Effector memory CD4-positive, alpha-beta T cell (primary cell): ENCODE measurements at regions not wholly inside any gene's neighbourhood (a gene's known extent, or its start where the extent isn't known, plus 50 kb on each side); places are given as distances from the start of the nearest gene placed in this dataset.
"Not testable (repeated sequence)": the region's sequence is repeated elsewhere in the genome, so short reads cannot be mapped to it uniquely, and the experiment has no call there.

Experiments
- DNase-seq, 3 donors: peaks; one replicate each; pipeline ENCODE4 v3.0.0-alpha.2; 2020
- H3K27ac ChIP-seq: 2 replicates; pipeline ENCODE4 v1.7.0; 2013; ENCODE audit warnings: mild to moderate bottlenecking, low read length, moderate library complexity; ENCODE audit not compliant: insufficient read depth, poor library complexity, severe bottlenecking
- H3K27me3 ChIP-seq: replicated peaks from 2 replicates; pipeline ENCODE4 v1.7.0; 2013; ENCODE audit warnings: mild to moderate bottlenecking, low read length; ENCODE audit not compliant: insufficient read depth, control insufficient read depth, poor library complexity, severe bottlenecking
- H3K36me3 ChIP-seq: 2 replicates; pipeline ENCODE4 v1.7.0; 2013; ENCODE audit warnings: mild to moderate bottlenecking, low read length, moderate library complexity; ENCODE audit not compliant: control insufficient read depth, insufficient read depth
- H3K4me1 ChIP-seq: 2 replicates; pipeline ENCODE4 v1.7.0; 2013; ENCODE audit warnings: low read length, mild to moderate bottlenecking; ENCODE audit not compliant: control insufficient read depth, insufficient read depth, poor library complexity, severe bottlenecking
- H3K4me3 ChIP-seq: 2 replicates; pipeline ENCODE4 v1.7.0; 2013; ENCODE audit warnings: low read length, low read depth, mild to moderate bottlenecking; ENCODE audit not compliant: insufficient read depth, poor library complexity, severe bottlenecking
- H3K9me3 ChIP-seq: 2 replicates; pipeline ENCODE4 v1.7.0; 2013; ENCODE audit warnings: mild to moderate bottlenecking, low read length, moderate library complexity; ENCODE audit not compliant: control insufficient read depth

DNA sequence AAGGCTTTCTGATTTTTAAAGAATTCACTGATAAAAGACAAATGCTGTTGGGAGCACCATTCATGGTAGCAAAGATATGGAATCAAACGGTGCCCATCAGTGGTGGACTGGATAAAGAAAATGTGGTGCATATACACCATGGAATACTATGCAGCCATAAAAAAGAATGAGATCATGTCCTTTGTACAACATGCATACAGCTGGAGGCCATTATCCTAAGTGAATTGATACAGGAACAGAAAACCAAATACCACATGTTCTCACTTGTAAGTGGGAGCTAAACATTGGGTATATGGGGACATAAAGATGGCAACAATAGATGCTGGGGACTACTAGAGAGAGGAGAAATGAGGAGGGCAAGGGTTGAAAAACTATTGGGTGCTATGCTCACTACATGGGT lies 68.8 kb upstream of the MPP7 start:
- peaks cover 16% of the 10 kb centered on the region for H3K4me1 ChIP-seq
- not testable (repeated sequence) for H3K27me3 ChIP-seq, H3K27ac ChIP-seq, H3K4me3 ChIP-seq, H3K36me3 ChIP-seq, DNase-seq, H3K9me3 ChIP-seq

DNA sequence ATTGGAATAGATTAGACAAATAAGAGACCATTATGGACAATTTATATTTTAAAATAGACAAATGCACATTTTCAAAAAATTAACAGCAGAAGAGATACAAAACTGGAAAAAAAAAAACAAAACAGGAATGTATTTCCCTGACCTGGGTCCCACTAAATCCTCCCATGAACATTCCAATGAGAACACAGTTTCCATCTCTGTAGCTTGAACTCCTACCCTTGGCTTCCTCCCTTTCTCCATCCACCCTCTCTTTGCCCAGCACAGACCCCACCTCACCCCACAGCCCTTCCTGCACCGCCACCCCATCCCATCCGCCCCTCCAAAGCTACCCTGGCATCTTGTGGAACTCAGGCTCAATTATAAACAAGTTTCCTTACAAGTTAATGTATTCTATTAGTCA lies 71.2 kb upstream of the MPP7 start:
- no peak for DNase-seq
- no peaks in the 10 kb centered on the region for H3K4me1 ChIP-seq
- H3K27ac ChIP-seq: no peak overlapping the region
- no peaks in the 10 kb centered on the region for H3K27me3 ChIP-seq
- H3K4me3 ChIP-seq: no peak overlapping the region
- no peaks in the 10 kb centered on the region for H3K36me3 ChIP-seq
- no peaks in the 10 kb centered on the region for H3K9me3 ChIP-seq

- H3K27ac ChIP-seq: no peak overlapping the region
- H3K4me3 ChIP-seq: no peak overlapping the region
- no peaks in the 10 kb centered on the region for H3K4me1 ChIP-seq
- no peaks in the 10 kb centered on the region for H3K27me3 ChIP-seq
- no peak for DNase-seq
- H3K9me3 ChIP-seq: no peaks in the 10 kb centered on the region
- H3K36me3 ChIP-seq: no peaks in the 10 kb centered on the region
These were observed 72.8 kb upstream of the MPP7 start for GRCh38 chr10:28375399-28376354.

DNA sequence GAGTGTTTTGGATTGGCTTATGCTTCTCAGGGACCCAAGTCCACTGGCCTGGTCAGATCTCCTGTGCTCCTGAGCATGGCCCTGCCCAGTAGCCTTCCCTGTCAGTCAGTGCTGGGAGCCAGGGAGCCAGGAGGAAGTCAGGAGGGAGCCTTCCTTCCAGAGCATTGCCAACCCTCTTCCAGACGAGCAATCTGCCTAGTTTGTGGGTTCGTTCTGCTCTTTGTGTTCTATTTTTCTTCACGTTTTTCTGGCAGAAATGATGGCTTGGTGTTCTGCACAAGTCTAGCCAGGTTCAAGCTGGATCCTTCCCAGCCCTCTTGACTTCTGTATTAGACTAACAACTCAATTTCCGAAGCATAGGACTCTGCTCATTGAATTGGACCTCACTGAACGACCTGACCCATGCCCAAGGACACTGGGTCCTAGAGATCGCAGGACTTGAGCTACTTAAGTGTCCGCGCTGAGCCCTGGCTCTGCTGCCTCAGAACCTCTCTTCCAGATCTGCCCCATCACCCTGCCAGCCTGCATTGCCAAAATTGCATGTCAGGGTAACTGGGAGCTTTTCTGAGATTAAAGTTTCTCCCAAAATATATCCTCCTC lies 76.2 kb upstream of the MPP7 start:
- no peak overlapping the region for H3K4me3 ChIP-seq
- H3K27me3 ChIP-seq: no peaks in the 10 kb centered on the region
- H3K36me3 ChIP-seq: no peaks in the 10 kb centered on the region
- DNase-seq: no peak
- H3K9me3 ChIP-seq: no peaks in the 10 kb centered on the region
- H3K4me1 ChIP-seq: no peaks in the 10 kb centered on the region
- no peak overlapping the region for H3K27ac ChIP-seq

DNA sequence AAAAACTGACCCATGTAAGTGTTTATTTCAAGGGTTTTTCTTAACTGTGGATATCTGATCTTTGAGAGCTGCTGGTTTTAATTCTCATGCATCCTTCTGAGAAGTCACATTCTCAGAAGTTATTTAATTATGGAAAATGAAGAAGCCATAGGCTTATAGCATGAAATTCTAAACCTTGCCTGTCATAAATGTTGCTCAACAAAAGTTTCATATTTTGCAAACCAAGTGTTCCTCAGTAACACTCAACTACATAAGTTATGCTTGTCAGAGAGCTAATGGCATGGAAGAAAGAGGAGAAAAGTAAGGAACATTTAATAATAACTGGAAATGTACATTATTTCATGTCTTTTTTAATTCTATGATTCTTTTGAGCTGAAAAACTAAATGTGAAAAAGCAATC lies 78.6 kb upstream of the MPP7 start:
- H3K4me1 ChIP-seq: no peaks in the 10 kb centered on the region
- H3K27me3 ChIP-seq: no peaks in the 10 kb centered on the region
- H3K9me3 ChIP-seq: no peaks in the 10 kb centered on the region
- H3K4me3 ChIP-seq: no peak overlapping the region
- no peaks in the 10 kb centered on the region for H3K36me3 ChIP-seq
- H3K27ac ChIP-seq: no peak overlapping the region
- DNase-seq: no peak

- H3K27me3 ChIP-seq: no peaks in the 10 kb centered on the region
- no peak overlapping the region for H3K27ac ChIP-seq
- no peaks in the 10 kb centered on the region for H3K4me1 ChIP-seq
- no peaks in the 10 kb centered on the region for H3K36me3 ChIP-seq
- no peaks in the 10 kb centered on the region for H3K9me3 ChIP-seq
- no peak overlapping the region for H3K4me3 ChIP-seq
- peak; percentile 67 to 75 (median 67) for DNase-seq
These were observed 79.1 kb upstream of the MPP7 start for GRCh38 chr10:28381903-28382347.

GRCh38 chr10:28382525-28383269 lies 79.8 kb upstream of the MPP7 start:
- no peak for DNase-seq
- Histone ChIP-seq H3K27me3 (no peaks in the 10 kb centered on the region), H3K4me3 (no peak overlapping the region), H3K27ac (no peak overlapping the region), H3K9me3 (no peaks in the 10 kb centered on the region), H3K4me1 (no peaks in the 10 kb centered on the region), H3K36me3 (no peaks in the 10 kb centered on the region)

DNA sequence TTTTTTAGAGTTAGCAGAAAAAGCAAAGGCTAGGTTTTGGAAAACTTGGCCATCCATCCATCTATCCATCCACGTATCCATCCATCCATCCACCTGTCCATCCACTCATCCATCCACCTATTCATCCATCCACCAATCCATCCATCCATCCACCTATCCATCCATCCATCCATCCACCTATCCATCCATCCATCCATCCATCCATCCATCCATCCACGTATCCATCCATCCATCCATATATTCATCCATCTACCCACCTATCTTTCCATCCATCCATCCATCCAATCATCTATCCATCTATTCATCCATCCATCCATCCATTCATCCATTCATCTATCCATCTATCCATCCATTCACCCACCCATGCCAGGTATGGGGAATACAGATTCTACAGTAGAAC lies 81.7 kb upstream of the MPP7 start:
- Histone ChIP-seq H3K4me1 (no peaks in the 10 kb centered on the region), H3K27me3 (no peaks in the 10 kb centered on the region), H3K27ac (no peak overlapping the region), H3K36me3 (no peaks in the 10 kb centered on the region), H3K4me3 (no peak overlapping the region), H3K9me3 (no peaks in the 10 kb centered on the region)
- DNase-seq: no peak

- Histone ChIP-seq H3K27me3 (no peaks in the 10 kb centered on the region), H3K27ac (no peak overlapping the region), H3K36me3 (no peaks in the 10 kb centered on the region), H3K9me3 (no peaks in the 10 kb centered on the region), H3K4me3 (no peak overlapping the region), H3K4me1 (no peaks in the 10 kb centered on the region)
- DNase-seq: no peak
These were observed 83.1 kb upstream of the MPP7 start for GRCh38 chr10:28385748-28386502.
